GM18858 (cell line): ENCODE measurements at regions not wholly inside any gene's neighbourhood (a gene's known extent, or its start where the extent isn't known, plus 50 kb on each side); places are given as distances from the start of the nearest gene placed in this dataset.
"Not testable (repeated sequence)": the region's sequence is repeated elsewhere in the genome, so short reads cannot be mapped to it uniquely, and the experiment has no call there.

Experiments
- ATAC-seq: cut with Tn5 transposase; IDR thresholded peaks from one replicate; pipeline ENCODE4 v1.9.1; 2021; ENCODE audit not compliant: unreplicated experiment

- no peak for ATAC-seq
Observed at GRCh38 chr2:198652461-198652860, 805.3 kb downstream of the SATB2 start.

GRCh38 chr2:198645816-198646215, 811.9 kb downstream of the SATB2 start:
- ATAC-seq = no peak

GRCh38 chr2:198641161-198641560, 816.6 kb downstream of the SATB2 start:
- no peak for ATAC-seq

GRCh38 chr2:198640463-198640862, 817.3 kb downstream of the SATB2 start:
- no peak for ATAC-seq

- ATAC-seq = no peak
Observed at GRCh38 chr2:198639580-198639979, 818.2 kb downstream of the SATB2 start.

GRCh38 chr2:198638577-198638976, 819.2 kb downstream of the SATB2 start:
- no peak for ATAC-seq

GRCh38 chr2:198630384-198630783, 826.0 kb downstream of the PLCL1 start:
- ATAC-seq = no peak

- ATAC-seq = no peak
Observed at GRCh38 chr2:198628596-198628995, 824.2 kb downstream of the PLCL1 start.

- no peak for ATAC-seq
Observed at GRCh38 chr2:198622986-198623730, 818.8 kb downstream of the PLCL1 start.

GRCh38 chr2:198615972-198616371, 811.6 kb downstream of the PLCL1 start:
- ATAC-seq = peak; percentile 51

GRCh38 chr2:198611201-198611600, 806.8 kb downstream of the PLCL1 start:
- ATAC-seq = no peak

- ATAC-seq = no peak
Observed at GRCh38 chr2:198604599-198604998, 800.2 kb downstream of the PLCL1 start.

GRCh38 chr2:198602986-198603385, 798.6 kb downstream of the PLCL1 start:
- not testable (repeated sequence) for ATAC-seq

GRCh38 chr2:198597648-198598047, 793.3 kb downstream of the PLCL1 start:
- no peak for ATAC-seq

- ATAC-seq = no peak
Observed at GRCh38 chr2:198596985-198597384, 792.6 kb downstream of the PLCL1 start.

- ATAC-seq = no peak
Observed at GRCh38 chr2:198595721-198596120, 791.3 kb downstream of the PLCL1 start.

GRCh38 chr2:198591586-198591985, 787.2 kb downstream of the PLCL1 start:
- no peak for ATAC-seq

- no peak for ATAC-seq
Observed at GRCh38 chr2:198587741-198588140, 783.3 kb downstream of the PLCL1 start.

- no peak for ATAC-seq
Observed at GRCh38 chr2:198587240-198587639, 782.8 kb downstream of the PLCL1 start.

- no peak for ATAC-seq
Observed at GRCh38 chr2:198571393-198571792, 767.0 kb downstream of the PLCL1 start.

GRCh38 chr2:198558176-198558575, 753.8 kb downstream of the PLCL1 start:
- no peak for ATAC-seq

GRCh38 chr2:198546122-198546521, 741.7 kb downstream of the PLCL1 start:
- no peak for ATAC-seq

GRCh38 chr2:198545411-198545810, 741.0 kb downstream of the PLCL1 start:
- no peak for ATAC-seq
